D721Med (cell line): ENCODE measurements at regions not wholly inside any gene's neighbourhood (a gene's known extent, or its start where the extent isn't known, plus 50 kb on each side); places are given as distances from the start of the nearest gene placed in this dataset.

Experiments used
- DNase-seq: peaks from one replicate; pipeline ENCODE4 v3.0.0; 2011; ENCODE audit warnings: low spot score; ENCODE audit not compliant: insufficient read length
- FAIRE-seq: peaks from 2 replicates; lab custom pipeline; 2011; peaks lifted over from hg19 to GRCh38; lab: Jason Lieb, UNC
- TF ChIP-seq, protein P1 (sequence below): IDR thresholded peaks from 2 replicates; pipeline ENCODE4 v1.5.1; 2012; ENCODE audit warnings: mild to moderate bottlenecking, control low read depth; ENCODE audit not compliant: insufficient read depth; ENCODE audit errors: missing control alignments

DNA sequence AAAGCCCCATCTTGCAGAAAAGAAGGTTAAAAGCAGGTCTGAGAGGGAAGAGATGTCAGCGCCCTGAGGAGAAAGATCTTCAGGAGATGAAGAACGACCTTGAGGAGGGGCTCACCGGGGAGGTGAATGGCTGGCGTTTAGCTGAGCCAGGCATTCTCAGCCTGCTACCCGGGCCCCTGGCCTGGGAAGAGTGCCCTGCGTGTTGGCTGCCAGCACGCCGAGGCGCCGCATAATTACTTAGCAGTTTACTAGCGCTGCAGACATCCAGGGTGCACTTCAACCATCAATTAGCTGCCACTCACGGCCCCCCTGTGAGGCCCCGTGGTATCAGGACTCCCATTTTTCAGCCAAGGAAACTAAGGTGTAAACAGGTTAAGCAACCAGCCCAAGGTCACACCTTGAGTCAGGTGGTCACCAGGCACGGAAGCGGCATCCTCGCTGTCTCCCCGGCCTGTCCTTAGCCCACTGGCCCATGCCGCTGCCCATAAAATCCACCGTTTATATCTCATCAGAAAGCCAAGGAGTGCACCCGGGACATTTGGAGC, 551.9 kb downstream of the BNC2 start:
- DNase-seq (no peak), FAIRE-seq (no peak)
- TF ChIP-seq, protein P1, sequence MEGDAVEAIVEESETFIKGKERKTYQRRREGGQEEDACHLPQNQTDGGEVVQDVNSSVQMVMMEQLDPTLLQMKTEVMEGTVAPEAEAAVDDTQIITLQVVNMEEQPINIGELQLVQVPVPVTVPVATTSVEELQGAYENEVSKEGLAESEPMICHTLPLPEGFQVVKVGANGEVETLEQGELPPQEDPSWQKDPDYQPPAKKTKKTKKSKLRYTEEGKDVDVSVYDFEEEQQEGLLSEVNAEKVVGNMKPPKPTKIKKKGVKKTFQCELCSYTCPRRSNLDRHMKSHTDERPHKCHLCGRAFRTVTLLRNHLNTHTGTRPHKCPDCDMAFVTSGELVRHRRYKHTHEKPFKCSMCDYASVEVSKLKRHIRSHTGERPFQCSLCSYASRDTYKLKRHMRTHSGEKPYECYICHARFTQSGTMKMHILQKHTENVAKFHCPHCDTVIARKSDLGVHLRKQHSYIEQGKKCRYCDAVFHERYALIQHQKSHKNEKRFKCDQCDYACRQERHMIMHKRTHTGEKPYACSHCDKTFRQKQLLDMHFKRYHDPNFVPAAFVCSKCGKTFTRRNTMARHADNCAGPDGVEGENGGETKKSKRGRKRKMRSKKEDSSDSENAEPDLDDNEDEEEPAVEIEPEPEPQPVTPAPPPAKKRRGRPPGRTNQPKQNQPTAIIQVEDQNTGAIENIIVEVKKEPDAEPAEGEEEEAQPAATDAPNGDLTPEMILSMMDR = no peak

DNA sequence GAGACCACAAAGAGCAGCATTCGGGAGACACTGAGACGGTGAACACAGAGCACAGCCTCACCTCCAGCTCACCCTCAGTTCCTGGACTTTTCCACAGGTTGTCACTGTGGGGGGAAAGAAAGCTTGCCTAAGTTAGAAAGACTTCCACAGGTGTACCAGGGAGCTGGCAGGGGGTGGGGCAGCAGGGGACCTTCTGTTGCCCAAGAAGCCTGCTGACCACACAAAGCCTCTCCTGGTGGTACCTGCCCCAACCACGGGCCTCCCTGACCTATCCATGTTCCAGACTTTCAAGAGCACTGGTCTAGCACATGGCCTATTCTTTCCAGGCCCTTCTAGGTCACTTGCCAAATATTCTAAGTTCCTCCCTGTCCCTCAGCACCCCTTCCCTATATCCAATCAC, 550.8 kb downstream of the BNC2 start:
- TF ChIP-seq, protein P1 = no peak
- DNase-seq (no peak), FAIRE-seq (no peak)

DNA sequence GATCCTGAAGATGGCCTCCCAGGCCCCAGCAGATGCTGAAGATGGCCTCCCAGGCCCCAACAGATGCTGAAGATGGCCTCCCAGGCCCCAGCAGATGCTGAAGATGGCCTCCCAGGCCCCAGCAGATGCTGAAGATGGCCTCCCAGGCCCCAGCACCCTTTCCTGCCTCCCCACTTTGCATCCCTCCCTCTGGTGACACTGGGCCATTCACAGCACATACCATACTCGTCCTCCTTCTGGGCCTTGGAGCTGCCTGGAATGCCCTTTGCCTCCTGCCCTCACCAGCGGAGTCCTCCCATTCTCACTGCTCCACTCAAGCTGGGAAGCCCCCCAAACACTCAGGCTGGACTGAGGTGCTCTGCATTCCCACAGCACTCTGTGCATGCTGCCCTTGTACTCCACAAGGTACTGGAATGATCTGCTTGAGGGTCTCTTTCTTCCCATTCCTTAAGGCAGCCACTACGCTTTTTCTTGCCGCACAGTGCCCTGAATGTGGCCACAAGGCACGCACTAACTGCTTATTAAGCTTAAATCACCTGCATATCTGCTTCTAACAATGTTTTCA, 550.0 kb downstream of the BNC2 start:
- DNase-seq = no peak
- TF ChIP-seq, protein P1 = no peak
- no peak for FAIRE-seq

DNA sequence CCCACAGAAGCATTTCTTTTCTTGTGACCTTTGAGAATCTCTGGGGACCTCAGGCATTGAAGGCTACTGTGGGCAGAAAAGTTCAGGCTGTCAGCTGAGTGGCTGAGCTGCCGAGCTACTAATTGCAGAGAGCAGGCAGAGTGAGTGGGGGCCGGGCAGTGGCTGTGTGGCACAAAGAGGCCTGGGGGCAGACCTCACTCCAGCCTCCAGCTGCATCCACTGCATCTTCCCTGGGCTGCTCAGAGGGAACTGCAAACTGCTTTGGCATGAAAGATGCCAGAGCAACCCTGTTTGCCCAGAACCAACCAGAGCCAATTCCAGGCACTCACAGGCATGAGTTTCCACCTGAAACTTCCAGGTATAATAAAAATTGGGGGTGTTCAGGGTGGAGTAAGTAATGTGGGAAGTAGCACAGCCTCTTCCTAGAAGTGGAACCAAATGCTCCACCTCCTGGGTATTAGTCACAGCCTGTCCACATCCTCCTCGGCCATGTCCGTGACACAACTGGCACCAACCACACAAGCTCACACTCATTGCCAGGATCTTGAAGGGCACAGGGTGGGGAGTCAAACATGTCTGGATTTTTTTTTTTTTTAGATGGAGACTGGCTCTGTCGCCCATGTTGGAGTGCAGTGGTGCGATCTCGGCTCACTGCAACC, 548.9 kb downstream of the BNC2 start:
- TF ChIP-seq, protein P1 = no peak
- DNase-seq (no peak), FAIRE-seq (no peak)

- TF ChIP-seq, protein P1 = no peak
- FAIRE-seq = no peak
- DNase-seq = no peak
These were observed 547.6 kb downstream of the BNC2 start for GRCh38 chr9:16322849-16323248.

- TF ChIP-seq, protein P1 = no peak
- FAIRE-seq = no peak
- DNase-seq = no peak
These were observed 544.5 kb downstream of the BNC2 start for GRCh38 chr9:16325966-16326365.

- TF ChIP-seq, protein P1 = no peak
- no peak for FAIRE-seq
These were observed 542.1 kb downstream of the BNC2 start for GRCh38 chr9:16328349-16328748.

More at GRCh38 chr9:16328349-16328748, 542.1 kb downstream of the BNC2 start:
- DNase-seq = no peak
